ENCODE measurements at regions not wholly inside any gene's neighbourhood (a gene's known extent, or its start where the extent isn't known, plus 50 kb on each side); places are given as distances from the start of the nearest gene placed in this dataset.

GRCh38 chrX:26409636-26410035 lies 193.7 kb downstream of the MAGEB5 start:
- TF ChIP-seq CTCF (conservative IDR thresholded peaks at IDR 0.05; ENCODE audit: low read depth, low read length) (no peak), EZH2 (IDR thresholded peaks at IDR 0.05; ENCODE audit: low read length, unreplicated experiment) (no peak)

Data from PC-3 (cell line).